ENCODE measurements at regions not wholly inside any gene's neighbourhood (a gene's known extent, or its start where the extent isn't known, plus 50 kb on each side); places are given as distances from the start of the nearest gene placed in this dataset.

GRCh38 chr7:53596230-53596629, 560.8 kb downstream of the POM121L12 start:
- Histone ChIP-seq H2AFZ (ENCODE audit: insufficient read depth, low read depth, low read length, poor library complexity, severe bottlenecking) (no peak overlapping the region), H3K9me3 (replicated peaks in 1 of 2; ENCODE audit: control insufficient read depth in 1 of 2, insufficient read depth in 1 of 2, low read length in 2 of 2) (peaks cover 0 to 10% of the 10 kb centered on the region in 2 donors), H3K4me2 (replicated peaks; ENCODE audit: extremely low read depth, low read length, poor library complexity, severe bottlenecking) (no peak overlapping the region), H3K4me1 (ENCODE audit: control insufficient read depth in 1 of 2, insufficient read depth in 2 of 2, low read length in 2 of 2) (no peaks in the 10 kb centered on the region), H3K4me3 (replicated peaks in 1 of 3; ENCODE audit: low read depth in 2 of 3, low read length in 3 of 3) (no peak overlapping the region), H4K20me1 (ENCODE audit: insufficient read depth, low read length) (no peaks in the 10 kb centered on the region), H3K27me3 (ENCODE audit: control insufficient read depth in 2 of 2, insufficient read depth in 2 of 2, low read length in 2 of 2) (no peaks in the 10 kb centered on the region), H3K27ac (ENCODE audit: low read depth in 1 of 2, low read length in 2 of 2) (no peak overlapping the region), H3K9ac (ENCODE audit: insufficient read depth, low read length, poor library complexity, severe bottlenecking) (no peak overlapping the region), H3K79me2 (ENCODE audit: insufficient read depth, low read length) (no peaks in the 10 kb centered on the region), H3K36me3 (replicated peaks in 1 of 2; ENCODE audit: control insufficient read depth in 1 of 2, insufficient read depth in 2 of 2, low read length in 2 of 2) (no peaks in the 10 kb centered on the region)
- H3K4me1 Mint-ChIP-seq = no peaks in the 10 kb centered on the region
- DNase-seq = no peak
- peaks cover 2 to 29% (median 8%) of the 10 kb centered on the region in 7 donors for H3K9me3 Mint-ChIP-seq
- peaks cover 0 to 3% (median 0%) of the 10 kb centered on the region in 3 donors for H3K27me3 Mint-ChIP-seq (ENCODE audit: low read depth in 3 of 3)
- intact Hi-C loops (cut with micrococcal nuclease) = no loop called here
- TF ChIP-seq CTCF (IDR thresholded peaks at IDR 0.05) = no peak
- no peak overlapping the region for H3K27ac Mint-ChIP-seq
- WGBS (ENCODE audit: insufficient coverage) = no CpG with 5 or more reads among the region's 1 CpG
- H3K36me3 Mint-ChIP-seq = no peaks in the 10 kb centered on the region
- H3K4me3 Mint-ChIP-seq = no peak overlapping the region

GRCh38 chr7:53600296-53600695, 564.9 kb downstream of the POM121L12 start:
- Histone ChIP-seq H4K20me1 (ENCODE audit: insufficient read depth, low read length) (no peaks in the 10 kb centered on the region), H3K4me2 (replicated peaks; ENCODE audit: extremely low read depth, low read length, poor library complexity, severe bottlenecking) (no peak overlapping the region), H3K9ac (ENCODE audit: insufficient read depth, low read length, poor library complexity, severe bottlenecking) (no peak overlapping the region), H2AFZ (ENCODE audit: insufficient read depth, low read depth, low read length, poor library complexity, severe bottlenecking) (no peak overlapping the region), H3K27ac (ENCODE audit: low read depth in 1 of 2, low read length in 2 of 2) (no peak overlapping the region), H3K36me3 (replicated peaks in 1 of 2; ENCODE audit: control insufficient read depth in 1 of 2, insufficient read depth in 2 of 2, low read length in 2 of 2) (no peaks in the 10 kb centered on the region), H3K79me2 (ENCODE audit: insufficient read depth, low read length) (no peaks in the 10 kb centered on the region), H3K9me3 (replicated peaks in 1 of 2; ENCODE audit: control insufficient read depth in 1 of 2, insufficient read depth in 1 of 2, low read length in 2 of 2) (peaks cover 16 to 25% of the 10 kb centered on the region in 2 donors), H3K4me1 (ENCODE audit: control insufficient read depth in 1 of 2, insufficient read depth in 2 of 2, low read length in 2 of 2) (no peaks in the 10 kb centered on the region), H3K27me3 (ENCODE audit: control insufficient read depth in 2 of 2, insufficient read depth in 2 of 2, low read length in 2 of 2) (no peaks in the 10 kb centered on the region), H3K4me3 (replicated peaks in 1 of 3; ENCODE audit: low read depth in 2 of 3, low read length in 3 of 3) (no peak overlapping the region)
- Mint-ChIP-seq H3K4me1 (no peaks in the 10 kb centered on the region), H3K27ac (no peak overlapping the region), H3K4me3 (no peak overlapping the region), H3K36me3 (no peaks in the 10 kb centered on the region), H3K9me3 (peaks cover 5 to 28% (median 11%) of the 10 kb centered on the region in 7 donors), H3K27me3 (ENCODE audit: low read depth in 3 of 3) (peaks cover 0 to 3% (median 0%) of the 10 kb centered on the region in 3 donors)
- intact Hi-C loops (cut with micrococcal nuclease) = no loop called here
- no peak for DNase-seq
- no peak for TF ChIP-seq CTCF (IDR thresholded peaks at IDR 0.05)
- WGBS (ENCODE audit: insufficient coverage) = 86% methylated on average over 3 of the region's 4 CpGs

All from CD14-positive monocyte (primary cell).